Activated CD8-positive, alpha-beta memory T cell treated with anti-CD3 and anti-CD28 coated beads for 36 hours (primary cell): ENCODE measurements at regions not wholly inside any gene's neighbourhood (a gene's known extent, or its start where the extent isn't known, plus 50 kb on each side); places are given as distances from the start of the nearest gene placed in this dataset.
"Not testable (repeated sequence)": the region's sequence is repeated elsewhere in the genome, so short reads cannot be mapped to it uniquely, and the experiment has no call there.

Experiments
- CTCF ChIA-PET: fragments of 350-600 bp; sonication (Branson Sonifier 250); formaldehyde crosslinking; loops from one replicate; lab custom pipeline; 2021; ENCODE audit warnings: antibody characterized with exemption; lab: Charles Lee
- POLR2A ChIA-PET: fragments of 350-600 bp; sonication (Branson Sonifier 250); formaldehyde crosslinking; loops from one replicate; lab custom pipeline; 2021; ENCODE audit warnings: antibody characterized with exemption; lab: Charles Lee

DNA sequence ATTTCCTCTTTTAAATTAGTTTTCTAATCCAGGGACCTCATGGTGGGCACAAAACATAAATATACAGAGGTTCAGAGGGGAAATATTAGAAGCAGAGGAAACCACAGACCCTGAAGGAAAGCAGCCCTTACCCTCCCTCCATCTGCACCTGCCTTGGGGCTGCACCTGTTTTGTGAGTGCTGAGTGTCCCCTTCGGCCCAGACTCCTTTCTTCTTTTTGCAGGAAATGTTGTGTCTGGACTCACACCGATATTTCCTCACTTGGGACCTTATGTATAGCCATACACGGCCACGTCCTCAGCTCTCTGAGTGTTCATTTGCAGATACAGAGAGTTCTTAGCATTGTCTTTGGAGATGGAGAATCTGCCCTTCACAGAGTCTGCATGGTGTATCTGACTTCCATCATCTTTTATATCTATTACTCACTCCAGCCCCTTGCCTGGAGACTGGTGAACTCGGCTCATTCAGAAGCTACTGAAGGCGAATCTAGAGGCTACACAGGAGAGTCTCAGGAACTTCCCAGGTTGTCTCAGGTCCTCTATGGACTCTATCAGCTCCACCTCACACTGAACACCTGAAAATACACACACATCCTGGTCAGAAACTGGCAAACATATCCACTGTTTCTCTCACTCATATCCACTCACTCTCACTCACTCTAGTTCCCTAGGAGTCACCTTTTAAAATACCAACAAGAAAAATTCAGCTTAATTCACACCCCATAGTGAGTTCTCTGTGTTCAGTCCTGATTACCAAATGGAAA, 829.7 kb downstream of the TMEM121 start:
- CTCF ChIA-PET, POLR2A ChIA-PET: not testable (repeated sequence)

- POLR2A ChIA-PET, CTCF ChIA-PET: not testable (repeated sequence)
Measured at GRCh38 chr14:106356643-106356930, 830.2 kb downstream of the TMEM121 start.

GRCh38 chr14:106359157-106359887, 832.9 kb downstream of the TMEM121 start:
- CTCF ChIA-PET, POLR2A ChIA-PET: not testable (repeated sequence)

GRCh38 chr14:106365371-106365770, 839.0 kb downstream of the TMEM121 start:
- CTCF ChIA-PET, POLR2A ChIA-PET: not testable (repeated sequence)

GRCh38 chr14:106365894-106366293, 839.5 kb downstream of the TMEM121 start:
- CTCF ChIA-PET, result not testable (repeated sequence)

DNA sequence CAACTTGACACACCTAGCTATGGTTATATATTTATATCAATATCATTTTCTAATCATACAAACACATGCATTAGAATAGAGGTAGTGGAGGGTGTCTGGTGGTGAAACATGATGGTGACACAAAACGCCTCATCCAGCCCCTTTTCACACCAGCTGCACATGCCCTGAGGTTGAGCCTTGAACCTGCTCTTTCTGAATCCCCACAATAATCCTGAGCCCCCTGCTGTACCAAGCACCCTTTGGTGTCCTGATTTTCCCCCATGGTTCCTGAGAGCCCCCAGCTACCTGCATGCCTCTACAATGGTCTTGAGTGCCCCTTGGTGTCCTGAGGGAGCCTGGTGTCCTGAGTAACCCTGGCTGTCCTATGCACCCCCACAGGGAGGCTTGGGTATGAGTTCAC, 840.6 kb downstream of the TMEM121 start:
- CTCF ChIA-PET, POLR2A ChIA-PET: not testable (repeated sequence)

More at GRCh38 chr14:106365894-106366293, 839.5 kb downstream of the TMEM121 start:
- POLR2A ChIA-PET, result not testable (repeated sequence)

GRCh38 chr14:106369456-106369855, 843.1 kb downstream of the TMEM121 start:
- POLR2A ChIA-PET, CTCF ChIA-PET: not testable (repeated sequence)

DNA sequence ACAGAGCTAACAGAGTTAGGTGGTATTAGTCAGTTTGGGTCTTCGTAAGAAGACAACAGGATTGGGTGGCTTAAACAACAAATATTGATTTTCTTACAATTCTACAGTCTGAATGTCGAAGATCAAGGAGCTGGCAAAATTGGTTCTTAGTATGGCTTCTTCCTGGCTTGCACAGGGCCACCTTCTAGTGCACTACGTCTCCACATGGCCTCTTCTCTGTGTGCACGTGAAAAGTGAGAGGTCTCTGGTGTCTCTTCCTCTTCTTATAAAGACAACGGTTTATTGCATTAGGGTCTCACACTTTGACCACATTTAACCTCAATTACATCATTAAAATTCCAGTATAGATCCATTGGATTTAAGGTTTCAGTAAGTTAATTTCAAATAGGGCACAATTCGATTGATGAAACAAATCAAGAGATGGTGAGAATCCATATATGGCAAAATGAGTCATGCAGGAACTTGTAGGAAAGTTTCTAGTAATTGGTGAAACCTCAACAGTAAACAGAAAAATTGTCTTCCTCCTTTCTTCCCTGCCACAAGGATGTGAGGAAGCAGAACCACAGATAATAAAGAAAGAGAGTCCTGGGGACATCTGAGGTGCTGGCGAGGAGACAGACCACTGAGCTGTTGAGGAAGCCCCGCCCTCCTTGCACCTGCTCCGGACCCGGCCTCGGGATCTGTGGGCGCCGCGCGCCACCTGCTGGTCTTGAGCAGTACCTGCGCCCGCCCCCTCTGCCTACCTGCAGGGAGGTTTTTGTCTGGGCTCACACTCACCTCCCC, 846.7 kb downstream of the TMEM121 start:
- POLR2A ChIA-PET, result no interaction called here
- CTCF ChIA-PET, result interaction anchor here (0.7 to 3.2 kb wide), 12 partner anchors 10 to 116 kb away, joined by 3 to 18 read pairs (median 6); no protein-coding TSS in a partner anchor

DNA sequence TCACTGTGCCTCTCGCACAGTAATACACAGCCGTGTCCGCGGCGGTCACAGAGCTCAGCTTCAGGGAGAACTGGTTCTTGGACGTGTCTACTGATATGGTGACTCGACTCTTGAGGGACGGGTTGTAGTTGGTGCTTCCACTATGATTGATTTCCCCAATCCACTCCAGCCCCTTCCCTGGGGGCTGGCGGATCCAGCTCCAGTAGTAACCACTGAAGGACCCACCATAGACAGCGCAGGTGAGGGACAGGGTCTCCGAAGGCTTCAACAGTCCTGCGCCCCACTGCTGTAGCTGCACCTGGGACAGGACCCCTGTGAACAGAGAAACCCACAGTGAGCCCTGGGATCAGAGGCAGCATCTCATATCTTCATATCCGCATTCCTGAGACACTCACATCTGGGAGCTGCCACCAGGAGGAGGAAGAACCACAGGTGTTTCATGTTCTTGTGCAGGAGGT, 847.3 kb downstream of the TMEM121 start:
- POLR2A ChIA-PET, result not testable (repeated sequence)
- CTCF ChIA-PET, result interaction anchor here (0.7 to 3.2 kb wide), 8 partner anchors 9 to 117 kb away, joined by 4 to 18 read pairs (median 6); no protein-coding TSS in a partner anchor

DNA sequence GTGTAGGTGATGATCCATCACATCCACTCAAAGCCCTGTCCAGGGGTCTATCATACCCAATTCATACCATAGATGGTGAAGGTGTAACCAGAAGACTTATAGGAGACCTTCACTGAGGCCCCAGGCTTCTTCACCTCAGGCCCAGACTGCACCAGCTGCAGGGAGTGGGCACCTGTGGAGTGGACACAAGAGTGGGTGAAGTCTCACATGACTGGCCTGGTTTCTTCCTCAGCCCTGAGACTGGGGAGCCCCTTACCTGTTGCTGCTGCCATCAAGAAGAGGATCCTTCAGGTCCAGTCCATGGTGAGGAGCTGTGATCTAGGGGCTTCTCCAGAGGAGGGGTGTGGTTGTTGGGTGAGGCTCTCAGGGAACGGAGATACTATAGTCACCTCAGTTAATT, 851.0 kb downstream of the TMEM121 start:
- CTCF ChIA-PET, result interaction anchor here (1.5 kb wide), 2 partner anchors 40 to 69 kb away, joined by 4 to 9 read pairs; no protein-coding TSS in a partner anchor
- POLR2A ChIA-PET, result no interaction called here

DNA sequence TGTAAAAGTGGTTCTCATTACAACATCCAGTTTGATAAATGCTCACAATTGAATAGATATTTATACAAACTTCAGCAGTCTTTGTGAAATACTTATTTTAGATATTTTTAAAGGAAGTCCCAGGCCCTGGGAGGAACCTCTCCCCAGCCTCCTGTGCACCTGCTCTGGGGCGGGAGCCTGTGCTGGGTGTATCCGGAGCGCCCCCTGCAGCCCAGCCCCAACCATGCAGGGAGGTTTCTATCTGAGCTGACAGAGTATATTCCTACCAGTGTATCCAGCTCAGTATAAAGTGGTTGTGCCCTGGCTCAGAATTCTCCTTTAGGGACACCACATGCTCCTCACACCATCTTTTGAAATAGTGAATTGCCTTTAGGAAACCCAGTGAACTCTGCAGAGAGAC, 851.8 kb downstream of the TMEM121 start:
- CTCF ChIA-PET, result interaction anchor here (1.5 kb wide), 2 partner anchors 40 to 70 kb away, joined by 4 to 9 read pairs; no protein-coding TSS in a partner anchor

GRCh38 chr14:106380740-106381139, 854.4 kb downstream of the TMEM121 start:
- POLR2A ChIA-PET, result no interaction called here
- CTCF ChIA-PET, result interaction anchor here (0.8 to 0.9 kb wide), 2 partner anchors 37 to 39 kb away, joined by 3 to 4 read pairs; no protein-coding TSS in a partner anchor

More for the DNA sequence above, 851.8 kb downstream of the TMEM121 start:
- POLR2A ChIA-PET, result no interaction called here

- POLR2A ChIA-PET, result not testable (repeated sequence)
- CTCF ChIA-PET, result interaction anchor here (1.9 kb wide), 2 partner anchors 28 to 31 kb away, joined by 4 to 6 read pairs; no protein-coding TSS in a partner anchor
Measured at GRCh38 chr14:106389186-106389585, 862.8 kb downstream of the TMEM121 start.

GRCh38 chr14:106390401-106390800, 864.0 kb downstream of the TMEM121 start:
- CTCF ChIA-PET, result interaction anchor here (1.9 kb wide), 2 partner anchors 27 to 30 kb away, joined by 4 to 6 read pairs; no protein-coding TSS in a partner anchor
- POLR2A ChIA-PET, result no interaction called here

DNA sequence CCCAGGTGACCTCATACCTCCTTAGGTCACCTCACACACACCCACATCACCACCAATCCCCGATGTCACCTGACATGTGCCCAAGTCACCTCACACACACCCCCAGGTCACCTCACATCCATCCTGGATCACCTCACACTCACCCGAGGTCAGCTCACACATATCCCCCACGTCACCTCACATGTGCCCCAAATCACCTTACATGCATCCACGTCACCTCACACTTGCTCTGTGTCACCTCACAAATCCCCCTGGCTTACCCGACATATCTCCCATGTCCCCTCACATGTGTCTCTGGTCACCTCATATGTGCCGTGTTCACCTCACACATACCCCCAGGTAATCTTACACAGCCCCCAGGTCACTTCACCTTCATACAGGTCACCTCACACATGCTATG, 864.6 kb downstream of the TMEM121 start:
- ChIA-PET CTCF (no interaction called here), POLR2A (no interaction called here)

DNA sequence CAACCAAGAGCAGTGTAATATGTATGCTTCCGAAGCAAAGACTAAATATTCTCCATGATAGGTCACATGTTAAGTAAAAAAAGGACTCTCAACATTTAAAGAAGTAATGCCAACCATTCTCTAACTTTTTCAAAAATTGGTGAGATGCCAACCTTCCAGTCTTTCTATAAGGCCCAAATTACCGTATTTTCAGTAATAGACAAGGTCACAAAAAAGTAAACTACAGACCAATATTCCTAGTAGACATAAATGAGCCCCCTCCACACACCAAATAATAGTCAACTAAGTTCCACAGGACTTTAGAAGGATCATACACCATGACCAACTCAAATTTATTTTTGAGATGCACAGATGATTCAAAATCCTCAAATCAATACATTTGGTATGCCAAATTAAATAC, 867.4 kb downstream of the TMEM121 start:
- CTCF ChIA-PET, result interaction anchor here (2.6 kb wide), 1 partner anchor 24 kb away, joined by 12 read pairs; no protein-coding TSS in a partner anchor

GRCh38 chr14:106395456-106396050, 869.2 kb downstream of the TMEM121 start:
- ChIA-PET CTCF (interaction anchor here (0.6 to 1.5 kb wide), 4 partner anchors 21 to 24 kb away, joined by 3 to 7 read pairs (median 4); no protein-coding TSS in a partner anchor), POLR2A (interaction anchor here (0.7 kb wide), 1 partner anchor 20 kb away, joined by 3 read pairs; no protein-coding TSS in a partner anchor)

More for the DNA sequence above, 867.4 kb downstream of the TMEM121 start:
- POLR2A ChIA-PET, result no interaction called here

- ChIA-PET CTCF (interaction anchor here (0.9 to 1.5 kb wide), 5 partner anchors 12 to 128 kb away, joined by 3 to 7 read pairs (median 4); no protein-coding TSS in a partner anchor), POLR2A (no interaction called here)
Measured at GRCh38 chr14:106396999-106397398, 870.6 kb downstream of the TMEM121 start.

- CTCF ChIA-PET, POLR2A ChIA-PET: not testable (repeated sequence)
Measured at GRCh38 chr14:106398931-106399331, 872.5 kb downstream of the TMEM121 start.
